Smooth muscle cell (in vitro differentiated cells): ENCODE measurements at regions not wholly inside any gene's neighbourhood (a gene's known extent, or its start where the extent isn't known, plus 50 kb on each side); places are given as distances from the start of the nearest gene placed in this dataset.

Source experiments
- DNase-seq: peaks from one replicate; lab custom pipeline; 2025; ENCODE audit not compliant: unreplicated experiment; lab: John Stamatoyannopoulos, UW
- H2AFZ ChIP-seq: fragments of 200-600 bp; sonication (generic); 2 replicates; pipeline ENCODE4 v1.6.0; 2016; ENCODE audit warnings: antibody characterized with exemption, low read depth, mild to moderate bottlenecking
- H3F3A ChIP-seq: fragments of 200-600 bp; sonication (generic); 2 replicates; pipeline ENCODE4 v1.6.0; 2017; ENCODE audit warnings: antibody characterized with exemption, low read depth
- H3K27ac ChIP-seq: fragments of 200-600 bp; sonication (generic); 2 replicates; pipeline ENCODE4 v1.5.1; 2016; ENCODE audit warnings: low read depth, mild to moderate bottlenecking
- H3K27me3 ChIP-seq: fragments of 200-600 bp; sonication (generic); 2 replicates; pipeline ENCODE4 v1.6.1; 2016; ENCODE audit warnings: low read depth, mild to moderate bottlenecking
- H3K36me3 ChIP-seq: fragments of 200-600 bp; sonication (generic); 2 replicates; pipeline ENCODE4 v1.5.1; 2016; ENCODE audit warnings: low read depth
- H3K4me1 ChIP-seq: fragments of 200-600 bp; sonication (generic); 2 replicates; pipeline ENCODE4 v1.5.1; 2016; ENCODE audit warnings: low read depth
- H3K4me2 ChIP-seq: fragments of 200-600 bp; sonication (generic); 2 replicates; pipeline ENCODE4 v1.6.0; 2016; ENCODE audit warnings: mild to moderate bottlenecking
- H3K4me3 ChIP-seq: fragments of 200-600 bp; sonication (generic); 2 replicates; pipeline ENCODE4 v1.5.1; 2016; ENCODE audit warnings: mild to moderate bottlenecking
- H3K79me2 ChIP-seq: fragments of 200-600 bp; sonication (generic); 2 replicates; pipeline ENCODE4 v1.6.0; 2016; ENCODE audit warnings: low read depth, mild to moderate bottlenecking
- H3K9ac ChIP-seq: fragments of 200-600 bp; sonication (generic); 2 replicates; pipeline ENCODE4 v1.6.0; 2016; ENCODE audit warnings: low read depth
- H3K9me3 ChIP-seq: fragments of 200-600 bp; sonication (generic); replicated peaks from 2 replicates; pipeline ENCODE4 v1.5.1; 2016; ENCODE audit warnings: low read depth
- H4K20me1 ChIP-seq: fragments of 200-600 bp; sonication (generic); 2 replicates; pipeline ENCODE4 v1.6.0; 2016; ENCODE audit warnings: low read depth
- WGBS: methylation state at CpG from one replicate; pipeline ENCODE4 v1.1.7; 2016; ENCODE audit warnings: low lambda C conversion rate; 5-methylcytosine and 5-hydroxymethylcytosine counted together
- TF ChIP-seq, protein P1 (sequence below): fragments of 200-600 bp; sonication (generic); IDR thresholded peaks from 2 replicates; pipeline ENCODE4 v1.5.1; 2017; ENCODE audit warnings: borderline replicate concordance, mild to moderate bottlenecking, antibody characterized with exemption; ENCODE audit not compliant: insufficient read depth, poor library complexity, severe bottlenecking

DNA sequence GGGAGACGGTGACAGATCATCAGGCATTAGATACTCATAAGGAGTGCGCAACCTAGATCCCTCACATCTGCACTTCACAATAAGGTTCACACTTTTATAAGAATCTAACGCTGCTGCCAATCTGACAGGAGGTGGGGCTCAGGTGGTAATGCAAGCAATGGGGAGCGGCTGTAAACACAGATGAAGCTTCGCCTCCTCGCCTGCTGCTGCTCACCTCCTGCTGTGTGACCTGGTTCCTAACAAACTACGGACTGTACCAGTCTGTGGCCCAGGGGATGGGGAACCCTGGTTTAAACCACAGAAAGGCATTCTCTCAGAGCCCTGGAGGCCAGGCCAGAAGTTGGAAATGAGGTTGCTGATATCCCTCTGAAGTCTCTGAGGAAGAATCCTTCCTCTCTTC is 323.6 kb downstream of the DRD1 start:
- Histone ChIP-seq H3K9me3 (no peaks in the 10 kb centered on the region), H3K27me3 (peaks cover 23% of the 10 kb centered on the region), H4K20me1 (no peaks in the 10 kb centered on the region), H3K4me3 (no peak overlapping the region), H3K79me2 (no peaks in the 10 kb centered on the region), H3K36me3 (no peaks in the 10 kb centered on the region), H3F3A (no peaks in the 10 kb centered on the region), H2AFZ (no peak overlapping the region), H3K4me2 (no peak overlapping the region), H3K9ac (no peak overlapping the region), H3K4me1 (no peaks in the 10 kb centered on the region), H3K27ac (no peak overlapping the region)
- 86% methylated on average over 7 of the region's 7 CpGs for WGBS
- TF ChIP-seq, protein P1, sequence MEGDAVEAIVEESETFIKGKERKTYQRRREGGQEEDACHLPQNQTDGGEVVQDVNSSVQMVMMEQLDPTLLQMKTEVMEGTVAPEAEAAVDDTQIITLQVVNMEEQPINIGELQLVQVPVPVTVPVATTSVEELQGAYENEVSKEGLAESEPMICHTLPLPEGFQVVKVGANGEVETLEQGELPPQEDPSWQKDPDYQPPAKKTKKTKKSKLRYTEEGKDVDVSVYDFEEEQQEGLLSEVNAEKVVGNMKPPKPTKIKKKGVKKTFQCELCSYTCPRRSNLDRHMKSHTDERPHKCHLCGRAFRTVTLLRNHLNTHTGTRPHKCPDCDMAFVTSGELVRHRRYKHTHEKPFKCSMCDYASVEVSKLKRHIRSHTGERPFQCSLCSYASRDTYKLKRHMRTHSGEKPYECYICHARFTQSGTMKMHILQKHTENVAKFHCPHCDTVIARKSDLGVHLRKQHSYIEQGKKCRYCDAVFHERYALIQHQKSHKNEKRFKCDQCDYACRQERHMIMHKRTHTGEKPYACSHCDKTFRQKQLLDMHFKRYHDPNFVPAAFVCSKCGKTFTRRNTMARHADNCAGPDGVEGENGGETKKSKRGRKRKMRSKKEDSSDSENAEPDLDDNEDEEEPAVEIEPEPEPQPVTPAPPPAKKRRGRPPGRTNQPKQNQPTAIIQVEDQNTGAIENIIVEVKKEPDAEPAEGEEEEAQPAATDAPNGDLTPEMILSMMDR, result no peak
- no peak for DNase-seq

DNA sequence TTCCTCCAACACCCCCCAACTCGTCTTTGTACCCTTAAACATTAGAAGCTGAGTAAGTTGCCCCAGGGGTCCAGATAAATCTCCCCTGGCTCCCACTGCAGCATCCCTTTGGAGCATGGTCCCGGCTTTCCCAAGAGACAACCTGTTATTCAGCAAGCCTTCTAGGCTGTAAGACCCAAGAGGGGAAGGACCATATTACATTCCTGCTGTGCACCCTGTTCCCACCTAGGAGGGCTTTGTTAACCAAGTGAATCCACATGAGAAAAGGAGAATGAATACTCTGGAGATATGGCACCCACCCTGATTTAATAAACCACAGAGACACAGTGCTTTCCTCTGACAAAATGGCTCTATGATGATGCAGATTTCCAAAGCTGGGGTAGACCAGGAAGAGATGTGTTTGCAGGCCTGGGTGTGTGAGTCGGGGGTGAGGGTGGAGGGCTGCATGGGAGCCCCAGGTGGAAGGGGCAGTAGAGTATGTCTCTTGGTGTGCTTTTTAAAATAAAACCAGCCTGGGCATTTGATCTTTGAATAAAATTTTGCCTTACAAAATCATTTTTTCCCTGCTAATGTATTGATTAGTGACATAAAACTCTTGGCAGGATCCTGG is 325.2 kb downstream of the DRD1 start:
- WGBS, result 74% methylated on average over 3 of the region's 3 CpGs
- no peak overlapping the region for H2AFZ ChIP-seq
- H4K20me1 ChIP-seq, result no peaks in the 10 kb centered on the region
- H3F3A ChIP-seq, result no peaks in the 10 kb centered on the region
- no peak for DNase-seq
- no peaks in the 10 kb centered on the region for H3K36me3 ChIP-seq
- peaks cover 26% of the 10 kb centered on the region for H3K27me3 ChIP-seq
- no peak overlapping the region for H3K9ac ChIP-seq
- H3K27ac ChIP-seq, result no peak overlapping the region
- TF ChIP-seq, protein P1, result no peak
- no peak overlapping the region for H3K4me2 ChIP-seq
- H3K4me3 ChIP-seq, result no peak overlapping the region
- no peaks in the 10 kb centered on the region for H3K79me2 ChIP-seq
- H3K4me1 ChIP-seq, result no peaks in the 10 kb centered on the region
- no peaks in the 10 kb centered on the region for H3K9me3 ChIP-seq

DNA sequence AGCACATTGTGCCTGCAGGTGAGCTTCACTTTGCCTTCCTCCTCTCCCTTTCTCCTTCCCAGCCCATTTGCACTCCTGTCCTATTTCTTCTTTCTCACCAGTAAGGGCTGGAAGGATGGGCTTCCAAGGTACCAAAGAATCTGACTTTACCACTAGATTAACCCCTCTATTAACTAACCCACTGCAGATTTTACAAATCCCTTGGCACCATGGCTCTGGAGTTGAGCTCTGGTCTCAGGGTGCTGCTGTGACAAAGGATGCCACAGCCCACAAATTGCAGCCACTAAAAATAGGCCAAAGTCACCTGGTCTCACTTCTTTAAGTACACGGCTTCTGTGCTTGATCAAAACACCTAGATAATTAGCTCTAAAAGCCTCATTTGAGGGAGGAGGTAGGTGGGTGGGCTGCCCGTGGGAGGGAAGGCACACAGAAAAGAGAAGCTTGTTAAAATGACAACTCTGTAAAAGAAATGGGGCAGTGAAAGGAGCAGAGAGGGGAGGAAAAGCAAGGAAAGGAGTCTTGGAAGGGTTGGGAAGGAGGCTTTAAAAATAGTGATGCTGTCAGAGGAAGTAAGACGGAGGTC is 327.4 kb downstream of the DRD1 start:
- WGBS, result 64% methylated on average over 3 of the region's 3 CpGs

More for the DNA sequence above, 327.4 kb downstream of the DRD1 start:
- Histone ChIP-seq H3K36me3 (no peaks in the 10 kb centered on the region), H3K27me3 (peaks cover 26% of the 10 kb centered on the region), H3K4me3 (no peak overlapping the region), H3K9me3 (no peaks in the 10 kb centered on the region), H3F3A (no peaks in the 10 kb centered on the region), H3K9ac (no peak overlapping the region), H3K79me2 (no peaks in the 10 kb centered on the region), H2AFZ (no peak overlapping the region), H3K4me1 (no peaks in the 10 kb centered on the region), H3K27ac (no peak overlapping the region), H4K20me1 (no peaks in the 10 kb centered on the region), H3K4me2 (no peak overlapping the region)
- DNase-seq, result no peak
- TF ChIP-seq, protein P1, result no peak
